Skin epidermis (tissue), 12 donors: ENCODE measurements at regions not wholly inside any gene's neighbourhood (a gene's known extent, or its start where the extent isn't known, plus 50 kb on each side); places are given as distances from the start of the nearest gene placed in this dataset.

Source experiments
- H3K27ac ChIP-seq, 21 experiments: fragments of 200-600 bp; sonication (generic) in 11 of 21; one replicate each; pipeline ENCODE4 v1.5.0; 2020; ENCODE audit warnings: mild to moderate bottlenecking in 3 of 21, inconsistent platforms in 2 of 21, moderate library complexity in 2 of 21
- H3K4me3 ChIP-seq, 7 experiments: fragments of 200-600 bp; sonication (generic) in 2 of 7; one replicate each; pipeline ENCODE4 v1.5.0; 2020; ENCODE audit warnings: inconsistent platforms in 2 of 7, mild to moderate bottlenecking in 2 of 7, moderate library complexity in 1 of 7

DNA sequence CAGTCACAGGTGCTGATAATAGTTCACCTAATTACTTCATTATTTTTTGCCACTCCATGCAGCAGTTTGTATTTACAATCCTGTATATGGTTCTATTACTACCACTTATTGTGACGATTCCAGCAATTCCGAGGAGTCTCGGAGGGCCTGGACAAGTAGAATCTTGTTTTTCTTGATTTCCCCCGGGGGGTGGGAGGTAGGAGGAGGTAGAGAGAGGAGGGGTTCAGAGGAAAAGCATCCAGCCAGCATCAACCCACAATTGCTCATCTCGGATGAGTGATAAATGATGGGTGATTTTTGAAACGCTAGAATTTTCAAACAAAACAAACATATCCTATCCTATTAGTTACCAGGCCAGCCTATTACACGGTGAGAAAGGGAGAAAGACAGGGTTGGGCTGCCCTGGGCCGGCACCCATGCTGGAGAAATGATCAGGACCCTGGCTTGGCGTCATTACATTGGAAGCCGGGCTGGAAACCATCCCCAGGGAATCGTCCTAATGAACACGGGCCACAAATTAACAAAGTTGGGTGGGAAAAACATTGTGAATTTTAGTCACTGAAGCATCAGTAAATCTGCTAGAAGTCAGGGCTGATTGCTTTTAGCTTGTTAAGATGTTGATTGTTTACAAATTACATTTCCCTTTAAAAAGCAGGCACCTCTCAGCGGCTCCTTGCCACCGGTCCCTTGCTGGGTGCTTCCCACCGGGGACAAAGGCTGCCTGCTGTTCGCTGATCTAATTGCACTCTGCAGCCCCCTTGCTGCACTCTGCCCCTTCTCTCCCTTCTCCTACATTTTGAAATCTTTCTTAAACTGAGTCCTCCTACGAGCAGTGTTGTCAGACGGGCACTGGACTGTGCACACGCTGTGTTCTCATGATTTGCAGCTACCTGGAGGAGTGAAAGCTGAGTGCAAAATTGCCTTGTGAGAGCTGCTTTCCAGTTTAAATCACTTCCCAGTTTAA, 95.5 kb downstream of the FAM204A start:
- H3K27ac ChIP-seq = no peak overlapping the region

DNA sequence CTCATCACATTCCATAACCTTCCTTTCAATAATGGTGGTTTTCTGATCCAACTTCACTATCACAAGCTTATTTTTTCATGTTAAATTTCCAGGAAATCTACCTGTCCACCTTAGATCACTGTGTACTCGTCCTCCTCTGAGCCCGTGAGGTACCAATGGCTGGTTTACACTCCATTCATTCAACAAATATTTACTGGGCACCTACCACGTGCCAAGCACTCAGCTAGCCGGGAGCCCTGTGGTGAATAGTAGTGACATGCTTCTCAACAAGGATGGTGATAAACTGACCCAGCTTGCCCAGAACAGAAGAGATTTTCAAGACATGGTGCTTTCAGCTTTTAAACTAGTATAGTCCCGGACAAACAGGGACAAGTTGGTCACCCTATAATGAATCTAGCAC, 98.2 kb downstream of the FAM204A start:
- no peak overlapping the region for H3K4me3 ChIP-seq
- H3K27ac ChIP-seq = no peak overlapping the region

More for the DNA sequence above, 95.5 kb downstream of the FAM204A start:
- no peak overlapping the region for H3K4me3 ChIP-seq

DNA sequence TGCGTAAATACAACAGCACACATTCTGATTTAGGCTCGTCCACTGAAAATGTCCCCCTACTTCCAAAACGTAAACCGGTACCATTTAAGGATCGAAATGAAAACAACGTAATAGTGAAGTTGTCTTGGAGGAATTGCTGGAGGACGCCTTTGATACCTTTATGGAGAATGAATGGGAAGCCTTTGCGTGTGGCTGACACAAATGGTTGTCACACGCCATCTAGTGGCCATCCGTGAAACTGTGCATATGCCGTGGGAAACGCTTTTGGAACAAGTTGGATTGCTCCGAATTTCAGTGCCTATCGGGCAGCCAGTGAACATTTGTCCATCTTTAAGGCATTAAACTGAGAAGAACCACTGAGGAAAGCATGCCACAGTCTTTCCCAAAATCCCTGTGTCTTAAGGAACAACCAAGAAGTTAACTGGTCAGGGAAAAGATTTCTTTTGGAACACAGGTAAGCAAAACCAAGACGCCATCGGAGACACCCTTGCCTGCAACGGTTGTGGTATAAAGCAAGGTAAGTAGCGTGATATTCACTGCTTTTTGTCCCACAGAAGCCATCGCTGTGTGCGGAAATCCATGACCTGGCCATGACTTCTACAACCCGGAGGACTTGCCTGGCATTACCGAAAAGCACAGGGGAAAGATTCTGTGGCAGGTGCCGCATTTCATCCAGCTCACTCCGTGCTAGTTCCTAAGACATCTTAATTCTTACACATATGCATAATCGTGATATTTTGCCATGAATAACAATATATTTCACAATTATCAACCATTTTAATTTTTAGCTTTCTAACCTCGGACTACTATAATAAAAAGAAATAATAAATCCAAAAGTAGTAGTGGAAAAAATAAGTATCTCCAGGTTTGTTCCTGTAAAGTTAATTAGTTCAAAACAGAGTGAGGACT, 100.6 kb downstream of the FAM204A start:
- Histone ChIP-seq H3K27ac (no peak overlapping the region), H3K4me3 (no peak overlapping the region)

GRCh38 chr10:118239236-118239630, 102.9 kb downstream of the FAM204A start:
- H3K27ac ChIP-seq = no peak overlapping the region
- H3K4me3 ChIP-seq = no peak overlapping the region

- Histone ChIP-seq H3K27ac (no peak overlapping the region), H3K4me3 (no peak overlapping the region)
Observed at GRCh38 chr10:118238573-118239235, 103.4 kb downstream of the FAM204A start.

- H3K4me3 ChIP-seq = no peak overlapping the region
Observed at GRCh38 chr10:118237930-118238329, 104.2 kb downstream of the FAM204A start.

GRCh38 chr10:118234683-118235082, 107.4 kb downstream of the FAM204A start:
- Histone ChIP-seq H3K4me3 (no peak overlapping the region), H3K27ac (no peak overlapping the region)

More at GRCh38 chr10:118237930-118238329, 104.2 kb downstream of the FAM204A start:
- no peak overlapping the region for H3K27ac ChIP-seq

DNA sequence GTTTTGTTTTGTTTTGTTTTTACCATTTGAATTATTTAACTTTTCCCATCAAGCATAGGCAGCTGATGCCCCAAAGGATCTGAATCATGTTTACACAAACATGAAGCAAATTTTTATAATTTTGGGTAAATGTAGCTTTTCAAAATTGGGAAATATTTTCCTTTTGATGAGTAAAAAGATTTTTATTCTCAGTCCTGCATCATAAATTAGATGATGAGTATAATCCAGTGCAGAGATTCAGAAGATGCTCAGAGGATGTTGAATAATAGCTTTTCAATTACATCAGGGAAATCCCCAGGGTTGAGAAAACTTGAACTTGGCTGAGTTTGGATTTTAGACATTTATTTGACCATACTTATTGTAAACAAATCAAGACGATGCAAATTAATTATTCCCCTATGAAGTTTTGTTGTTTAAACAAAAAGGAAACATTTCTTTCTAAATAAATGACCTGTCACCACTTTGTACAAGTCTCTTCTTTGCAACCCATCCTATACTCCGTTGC, 121.7 kb downstream of the FAM204A start:
- Histone ChIP-seq H3K4me3 (no peak overlapping the region), H3K27ac (no peak overlapping the region)

DNA sequence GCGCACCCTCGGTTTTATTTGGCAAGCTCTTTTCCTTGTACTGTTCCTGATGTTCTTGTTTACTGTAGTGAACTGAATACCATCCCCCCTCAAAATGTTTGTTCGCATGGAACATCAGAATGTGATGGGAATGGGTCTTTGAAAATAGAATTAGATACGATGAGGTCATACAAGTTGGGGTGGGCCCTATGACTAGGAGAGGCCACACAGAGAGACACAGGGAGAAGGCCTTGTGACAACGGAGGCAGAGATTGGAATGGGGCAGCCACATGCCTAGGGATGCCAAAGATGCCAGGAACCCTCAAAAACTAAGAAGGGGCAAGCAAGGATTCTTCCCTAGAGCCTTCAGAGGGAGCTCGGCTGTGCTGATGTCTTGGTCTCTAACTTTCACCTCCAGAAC, 123.6 kb downstream of the FAM204A start:
- Histone ChIP-seq H3K27ac (no peak overlapping the region), H3K4me3 (no peak overlapping the region)

GRCh38 chr10:118216571-118217170, 125.5 kb downstream of the FAM204A start:
- Histone ChIP-seq H3K4me3 (no peak overlapping the region), H3K27ac (no peak overlapping the region)

- H3K27ac ChIP-seq = no peak overlapping the region
- no peak overlapping the region for H3K4me3 ChIP-seq
Observed at GRCh38 chr10:118216020-118216419, 126.1 kb downstream of the FAM204A start.

DNA sequence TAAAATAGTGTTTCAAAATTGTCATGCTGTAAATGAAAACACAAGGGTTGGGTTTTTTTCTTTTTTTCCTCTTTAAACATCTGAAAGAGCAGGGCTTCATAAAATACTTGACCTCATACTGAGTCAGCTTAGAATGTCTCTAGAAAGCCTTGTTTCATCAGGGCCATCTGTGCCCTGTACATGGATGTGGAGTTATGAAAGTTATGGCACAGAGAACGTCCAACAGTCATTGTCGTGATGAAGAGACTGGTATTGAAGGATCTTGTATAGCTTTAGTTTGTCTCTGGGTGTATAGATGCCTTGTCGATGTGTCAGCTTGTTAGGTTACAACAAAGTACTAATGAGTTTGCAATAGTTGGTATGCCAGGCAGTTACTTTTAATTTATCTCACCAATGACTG, 127.3 kb downstream of the FAM204A start:
- no peak overlapping the region for H3K4me3 ChIP-seq
- H3K27ac ChIP-seq = no peak overlapping the region

DNA sequence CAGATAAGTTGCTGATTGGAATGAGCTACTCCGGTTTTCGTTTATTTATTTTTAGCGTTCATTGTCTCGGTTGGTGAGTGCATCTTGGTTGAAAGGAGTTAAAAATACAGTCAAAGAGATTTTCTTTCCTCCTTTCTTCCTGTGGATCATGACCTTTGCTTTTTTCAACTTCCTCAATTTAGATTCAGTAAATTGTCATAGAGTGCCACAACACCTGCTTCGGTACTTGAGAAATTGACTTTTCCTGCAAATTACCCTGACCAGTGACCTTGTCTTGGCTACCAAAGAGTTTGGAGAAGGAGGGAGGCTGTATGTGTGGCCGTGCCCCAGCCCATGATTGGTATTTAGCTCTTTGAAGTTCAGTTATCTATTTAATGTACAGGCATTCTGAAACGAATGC, 128.7 kb downstream of the FAM204A start:
- Histone ChIP-seq H3K4me3 (no peak overlapping the region), H3K27ac (no peak overlapping the region)

DNA sequence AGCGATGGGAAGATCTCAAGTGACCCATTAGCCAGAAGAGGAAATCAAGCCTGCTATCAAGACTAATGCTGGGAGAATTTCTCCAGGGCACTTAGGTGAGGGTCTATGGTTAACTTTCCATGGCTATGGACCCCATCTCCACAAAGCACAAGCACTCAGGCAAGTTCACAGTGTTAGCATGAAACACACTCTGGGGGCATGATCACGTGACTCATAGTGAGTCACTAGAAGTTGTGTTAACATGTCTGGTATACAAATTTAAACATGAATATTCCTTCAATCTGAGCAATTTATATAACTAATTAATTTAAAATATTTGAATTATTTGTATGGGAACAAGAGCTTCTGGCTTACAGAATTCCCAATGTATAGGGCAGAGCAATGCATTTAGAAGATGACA, 131.8 kb downstream of the FAM204A start:
- H3K27ac ChIP-seq = no peak overlapping the region

DNA sequence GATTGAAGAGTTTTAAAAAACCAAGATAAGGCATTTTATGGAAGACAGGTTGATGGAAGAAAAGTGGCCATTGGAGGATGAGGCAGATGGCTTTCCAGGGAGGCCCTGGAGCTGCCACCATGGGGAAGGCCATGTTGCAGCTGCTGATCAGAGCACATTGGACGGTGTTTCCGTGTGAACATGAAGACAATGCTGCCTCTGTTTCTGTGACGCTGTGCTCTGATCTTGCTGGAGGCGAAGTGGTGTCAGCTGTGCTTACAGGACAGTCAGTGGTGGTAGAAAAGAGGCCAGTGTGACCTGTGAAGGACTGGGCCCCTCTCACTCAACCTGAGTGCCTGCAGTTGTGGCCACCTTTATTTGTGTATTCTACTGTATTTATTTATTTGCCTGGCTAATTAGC, 132.9 kb downstream of the FAM204A start:
- H3K4me3 ChIP-seq = no peak overlapping the region
- no peak overlapping the region for H3K27ac ChIP-seq

More for the DNA sequence above, 131.8 kb downstream of the FAM204A start:
- H3K4me3 ChIP-seq = no peak overlapping the region

DNA sequence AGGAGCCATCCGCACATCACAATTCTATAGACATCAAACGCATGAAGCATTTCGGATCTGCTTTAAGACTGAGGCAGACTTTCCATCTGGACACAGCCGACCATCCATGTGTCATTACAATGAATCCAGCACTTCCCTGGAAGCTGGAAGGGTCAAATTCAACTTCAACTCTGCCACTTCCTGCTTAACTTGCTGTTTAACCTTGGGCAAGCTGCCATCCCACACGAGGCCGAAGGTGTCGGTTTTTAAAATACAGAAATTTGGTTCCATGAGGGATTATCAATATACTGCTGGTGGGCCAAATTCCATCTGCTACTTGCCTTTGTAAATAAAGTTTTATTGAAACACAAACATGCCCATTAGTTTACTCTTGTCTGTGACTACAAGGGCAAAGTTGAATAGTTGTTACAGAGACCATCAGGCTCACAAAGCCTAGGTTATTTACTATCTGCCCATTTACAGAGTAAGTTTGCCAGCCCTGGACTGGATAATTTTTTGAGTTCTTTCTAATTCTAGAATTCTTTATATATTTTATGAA, 134.6 kb downstream of the FAM204A start:
- H3K4me3 ChIP-seq = no peak overlapping the region
- H3K27ac ChIP-seq = no peak overlapping the region

- Histone ChIP-seq H3K27ac (no peak overlapping the region), H3K4me3 (no peak overlapping the region)
Observed at GRCh38 chr10:118204292-118204943, 137.7 kb downstream of the FAM204A start.

GRCh38 chr10:118203461-118203860, 138.7 kb downstream of the FAM204A start:
- no peak overlapping the region for H3K4me3 ChIP-seq
- H3K27ac ChIP-seq = no peak overlapping the region

DNA sequence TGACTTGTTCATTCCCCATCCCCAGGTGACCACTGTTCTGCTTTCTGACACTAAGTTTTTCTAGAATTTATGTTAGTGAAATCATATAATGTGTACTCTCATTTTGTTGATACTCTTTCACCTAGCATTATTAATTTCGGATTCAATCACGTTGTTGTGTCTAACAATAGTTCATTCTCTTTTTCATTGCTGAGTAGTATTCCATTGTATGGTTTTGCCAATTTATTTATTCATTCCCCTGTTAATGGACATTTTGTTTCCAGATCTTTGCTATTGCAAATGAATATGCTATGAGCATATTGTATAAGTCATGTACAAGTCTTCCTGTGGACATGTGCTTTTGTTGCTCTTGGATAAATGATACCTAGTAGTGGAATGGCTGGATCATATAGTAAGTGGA, 146.4 kb downstream of the FAM204A start:
- Histone ChIP-seq H3K27ac (no peak overlapping the region), H3K4me3 (no peak overlapping the region)
